HG03108 (cell line): ENCODE measurements at regions not wholly inside any gene's neighbourhood (a gene's known extent, or its start where the extent isn't known, plus 50 kb on each side); places are given as distances from the start of the nearest gene placed in this dataset.

Experiments used
- ATAC-seq: cut with Tn5 transposase; IDR thresholded peaks from one replicate; pipeline ENCODE4 v1.9.1; 2021; ENCODE audit warnings: moderate library complexity; ENCODE audit not compliant: unreplicated experiment

DNA sequence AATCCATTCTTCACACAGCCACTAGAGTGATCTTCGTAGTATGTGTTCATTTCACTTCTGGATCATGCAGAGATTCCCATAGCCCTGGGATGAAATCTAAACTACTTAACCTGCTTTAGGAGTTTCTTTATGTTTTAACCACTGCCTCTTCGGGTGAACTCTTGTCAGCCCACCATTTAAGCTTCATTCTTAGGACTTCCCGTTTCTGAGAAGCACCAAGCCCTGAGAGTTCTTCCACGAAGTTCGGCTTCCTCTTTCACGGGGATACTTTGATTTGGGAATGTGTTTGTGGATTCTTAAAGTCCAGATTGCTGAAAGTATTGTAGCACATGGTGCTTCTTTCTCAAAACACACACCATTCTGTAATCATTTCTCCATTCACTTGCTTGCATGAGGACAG lies 205.0 kb downstream of the UBE2E3 start:
- no peak for ATAC-seq

DNA sequence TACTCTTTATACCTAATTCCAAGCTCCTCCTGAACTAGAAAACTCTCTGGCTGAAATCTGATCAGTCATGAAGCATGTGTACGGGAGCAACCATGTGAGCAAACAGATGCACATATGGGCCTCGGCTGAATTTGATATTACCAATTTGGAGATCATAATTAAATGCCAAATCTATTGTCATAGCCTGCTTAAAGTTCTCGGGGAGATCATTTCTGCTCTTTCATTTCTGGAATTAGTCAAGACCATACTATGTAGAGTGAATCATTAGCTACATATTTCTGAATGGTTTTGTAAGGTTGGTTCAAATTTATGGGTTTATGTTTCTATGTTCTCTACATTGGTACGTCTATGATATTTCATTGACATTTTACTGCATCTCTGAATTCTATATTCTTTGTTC lies 205.5 kb downstream of the UBE2E3 start:
- peak; percentile 38 for ATAC-seq

GRCh38 chr2:181188605-181189004 lies 208.2 kb downstream of the UBE2E3 start:
- no peak for ATAC-seq

- no peak for ATAC-seq
Observed at GRCh38 chr2:181189951-181190350, 209.5 kb downstream of the UBE2E3 start.

- ATAC-seq = no peak
Observed at GRCh38 chr2:181190711-181191110, 210.3 kb downstream of the UBE2E3 start.

DNA sequence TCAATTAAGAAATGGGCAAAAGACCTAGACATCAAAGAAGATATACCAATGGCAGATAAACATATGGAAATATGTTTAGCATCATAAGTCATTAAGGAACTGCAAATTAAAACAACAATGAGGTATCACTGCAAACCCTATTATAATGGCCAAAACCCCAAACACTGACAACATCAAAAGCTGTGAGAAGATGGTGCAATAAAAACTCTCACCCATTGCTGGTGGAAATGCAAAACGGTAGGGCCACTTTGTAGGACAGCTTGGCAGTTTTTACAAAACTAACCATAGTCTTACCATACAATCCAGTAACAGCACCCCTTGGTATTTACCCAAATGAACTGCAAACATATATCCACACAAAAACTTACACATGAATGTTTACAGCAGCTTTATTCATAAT lies 213.1 kb downstream of the UBE2E3 start:
- no peak for ATAC-seq

DNA sequence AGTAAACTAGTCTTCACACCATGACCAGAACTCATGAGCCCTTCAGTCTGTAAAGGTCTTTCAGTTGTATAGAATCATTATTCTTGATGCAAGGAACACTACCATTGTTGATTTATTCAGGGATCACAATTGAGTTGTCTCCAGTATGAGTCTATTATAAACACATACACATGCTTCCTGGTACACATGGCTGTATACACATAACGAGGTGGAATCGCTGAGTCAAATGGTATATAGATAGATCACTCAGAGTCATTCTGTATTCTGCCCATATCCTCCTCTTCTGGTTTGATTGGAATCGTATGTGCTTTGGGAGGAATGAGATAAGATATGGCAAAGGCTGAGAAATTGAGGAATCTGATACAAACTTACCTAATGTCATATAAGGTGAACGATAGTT lies 216.0 kb downstream of the UBE2E3 start:
- no peak for ATAC-seq

GRCh38 chr2:181197140-181197760 lies 216.8 kb downstream of the UBE2E3 start:
- ATAC-seq = no peak

DNA sequence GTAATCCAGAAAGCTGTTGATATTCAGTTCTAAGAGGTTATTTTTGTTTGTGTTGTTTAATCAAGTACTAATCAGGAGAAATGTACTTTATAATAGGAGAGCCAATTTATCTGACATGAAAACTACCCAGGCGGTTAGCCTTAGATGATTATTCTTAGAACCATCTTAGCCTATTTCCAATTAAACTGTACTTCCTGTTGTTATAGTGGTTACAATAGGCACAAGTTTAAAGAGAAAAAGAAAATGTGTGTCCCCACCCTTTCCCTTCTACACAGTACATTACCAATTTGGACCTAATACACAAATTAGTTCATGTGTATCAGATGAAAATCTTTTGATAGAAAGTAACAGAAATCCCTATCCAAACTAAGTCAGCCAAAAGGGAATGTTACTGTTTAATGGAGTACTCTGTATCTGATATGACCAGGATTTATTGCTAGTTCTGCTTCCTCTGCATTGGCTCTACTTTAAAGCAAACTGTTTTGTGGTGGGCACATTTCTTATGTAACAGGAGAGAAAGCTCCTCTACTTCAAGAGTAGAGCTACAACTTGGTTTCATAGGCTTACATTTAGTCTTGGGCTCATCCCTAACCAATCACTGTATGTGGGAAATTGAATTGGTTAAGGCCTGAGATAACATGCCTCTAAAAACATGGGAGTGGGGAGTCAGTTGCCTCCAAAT lies 217.9 kb downstream of the UBE2E3 start:
- no peak for ATAC-seq

GRCh38 chr2:181203412-181203811 lies 223.0 kb downstream of the UBE2E3 start:
- no peak for ATAC-seq

DNA sequence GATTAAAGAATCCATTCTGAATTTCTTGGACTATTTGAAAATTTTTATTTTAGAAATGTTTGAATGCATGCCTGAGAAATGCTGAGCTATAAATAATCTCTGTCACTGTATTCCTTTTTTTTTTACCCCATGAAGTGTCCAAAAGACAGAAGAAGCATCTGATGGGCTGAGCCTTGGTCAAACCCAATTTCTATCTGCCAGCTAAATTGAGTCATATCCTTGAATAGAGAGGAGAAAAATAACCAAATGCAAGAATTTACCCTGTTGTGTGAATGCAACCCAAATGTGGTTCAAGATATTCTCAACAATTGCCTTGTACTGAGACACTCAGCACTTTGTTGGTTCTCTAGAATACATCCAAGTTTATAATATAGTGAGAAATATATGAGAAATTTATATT lies 223.5 kb downstream of the UBE2E3 start:
- ATAC-seq = no peak

GRCh38 chr2:181218401-181218821 lies 238.0 kb downstream of the UBE2E3 start:
- ATAC-seq = no peak

- ATAC-seq = no peak
Observed at GRCh38 chr2:181223234-181223633, 234.0 kb upstream of the ITGA4 start.

- no peak for ATAC-seq
Observed at GRCh38 chr2:181224866-181225265, 232.3 kb upstream of the ITGA4 start.

- no peak for ATAC-seq
Observed at GRCh38 chr2:181228661-181229060, 228.5 kb upstream of the ITGA4 start.

GRCh38 chr2:181231151-181231550 lies 226.0 kb upstream of the ITGA4 start:
- ATAC-seq = no peak

DNA sequence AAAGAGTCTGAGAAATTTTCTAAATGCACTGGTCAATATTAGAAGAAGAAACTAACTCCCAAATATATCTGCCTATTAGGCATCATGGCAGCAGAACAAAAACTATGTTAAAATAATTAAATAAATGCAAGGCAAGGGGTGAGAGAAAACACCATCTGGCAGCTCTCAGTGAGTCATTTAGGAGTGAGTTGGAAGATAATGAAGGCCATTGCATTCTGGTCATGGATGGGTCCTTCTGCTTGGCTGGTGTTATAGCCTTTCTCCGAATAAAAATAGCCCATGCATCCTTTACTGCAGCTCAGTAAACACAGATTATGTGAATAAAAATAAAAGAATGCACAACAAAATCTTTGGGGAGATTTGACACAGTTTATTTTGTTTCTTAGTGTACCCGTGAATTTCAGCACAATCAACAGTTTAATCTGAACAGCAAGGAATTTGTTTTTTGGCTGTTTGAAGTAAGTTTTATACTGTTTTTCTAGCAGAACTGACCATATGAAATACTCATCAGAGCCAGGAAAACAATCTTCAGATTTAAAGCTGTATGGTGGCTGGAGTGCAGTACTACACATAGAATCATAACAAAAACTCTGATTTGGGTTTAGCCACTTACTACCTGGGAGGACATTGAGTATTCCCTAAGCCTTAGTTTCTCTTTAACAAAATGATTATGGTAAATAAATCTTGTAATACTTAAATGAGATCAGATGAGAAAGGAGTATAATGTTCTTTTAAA lies 225.1 kb upstream of the ITGA4 start:
- no peak for ATAC-seq

DNA sequence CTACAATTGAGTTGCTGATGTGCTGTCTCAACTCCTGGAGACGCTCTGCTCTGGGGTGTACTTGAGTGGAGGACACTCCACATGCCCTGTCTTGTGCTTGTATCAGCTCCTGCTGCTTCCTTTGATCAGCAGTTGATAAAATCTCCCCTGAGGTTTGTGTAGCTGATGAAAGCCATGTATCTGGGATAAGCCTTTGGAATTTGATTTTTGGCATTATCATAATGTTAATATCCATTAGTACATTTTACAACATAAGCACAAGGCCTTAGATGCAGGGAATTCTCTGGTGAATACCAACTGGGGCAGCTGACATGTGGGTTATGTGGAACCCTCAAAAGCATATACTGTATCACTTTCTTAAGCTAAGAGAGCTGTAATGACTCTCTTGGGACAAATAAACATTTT lies 222.7 kb upstream of the ITGA4 start:
- no peak for ATAC-seq

- ATAC-seq = no peak
Observed at GRCh38 chr2:181235011-181235410, 222.2 kb upstream of the ITGA4 start.

DNA sequence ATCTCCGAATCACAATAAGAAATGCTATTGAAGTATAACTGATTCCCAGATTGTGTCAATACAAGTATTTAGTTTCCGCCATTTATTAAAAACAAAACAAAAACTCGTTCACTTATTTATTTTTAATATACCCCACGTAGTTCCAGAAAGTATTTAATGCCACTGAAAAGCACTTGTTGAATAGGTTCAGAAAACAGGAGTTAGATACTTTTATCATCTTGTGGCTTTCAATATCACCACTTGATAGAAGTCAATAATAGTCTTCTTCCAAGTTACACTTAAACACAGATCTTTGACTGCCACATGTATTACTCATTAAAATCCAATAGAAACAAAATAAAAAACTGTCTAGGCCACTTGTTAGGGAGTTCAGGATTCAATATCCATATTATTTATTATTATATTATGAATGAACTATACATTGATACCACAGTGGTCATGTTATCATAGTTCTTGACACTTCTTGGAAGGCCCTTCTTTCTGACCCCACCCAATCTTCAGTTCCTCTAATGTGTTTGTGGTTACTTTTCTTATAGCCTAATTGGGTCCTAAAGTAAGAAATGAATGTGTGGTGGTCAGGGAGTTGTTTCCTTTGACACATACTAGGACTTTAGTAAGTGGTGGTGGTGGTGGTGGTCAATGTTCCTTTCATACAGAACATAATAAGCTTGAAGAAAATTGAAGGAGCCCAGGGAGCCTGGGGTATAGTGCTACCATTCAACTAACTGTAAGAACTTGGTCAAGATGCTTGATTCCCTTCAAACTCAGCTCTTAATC lies 221.3 kb upstream of the ITGA4 start:
- ATAC-seq = peak; percentile 95

- no peak for ATAC-seq
Observed at GRCh38 chr2:181239201-181239799, 217.9 kb upstream of the ITGA4 start.
